Transverse colon (tissue), 4 donors: ENCODE measurements at regions not wholly inside any gene's neighbourhood (a gene's known extent, or its start where the extent isn't known, plus 50 kb on each side); places are given as distances from the start of the nearest gene placed in this dataset.

ENCODE experiments used
- DNase-seq: peaks from one replicate; pipeline ENCODE4 v3.0.0-alpha.2; 2019
- H3K27ac ChIP-seq, 4 donors: fragments of 200-600 bp; sonication (generic); 2 replicates each; pipeline ENCODE4 v1.5.1; 2016 to 2018; ENCODE audit warnings: inconsistent platforms in 4 of 4
- H3K27me3 ChIP-seq: fragments of 200-600 bp; sonication (generic); 2 replicates; pipeline ENCODE4 v1.5.1; 2017; ENCODE audit warnings: inconsistent platforms
- H3K36me3 ChIP-seq, 4 donors: fragments of 200-600 bp; sonication (generic); 2 replicates each; pipeline ENCODE4 v1.5.1; 2017 to 2019; ENCODE audit warnings: inconsistent platforms in 4 of 4
- H3K4me1 ChIP-seq, 4 donors: fragments of 200-600 bp; sonication (generic); 2 replicates each; pipeline ENCODE4 v1.5.1; 2017 to 2020; ENCODE audit warnings: inconsistent platforms in 4 of 4
- H3K4me3 ChIP-seq, 4 donors: fragments of 200-600 bp; sonication (generic); 1 replicate in 1 of 4; 2 replicates in 3 of 4; pipeline versions ENCODE4 v1.5.1 to v1.6.1; 2017 to 2019; ENCODE audit warnings: inconsistent platforms in 4 of 4
- H3K9me3 ChIP-seq, 2 donors: fragments of 200-600 bp; sonication (generic); 2 replicates each; pipeline ENCODE4 v1.5.1; 2017 to 2019; ENCODE audit warnings: inconsistent platforms in 2 of 2
- EP300 ChIP-seq: sonication (generic); formaldehyde crosslinking; IDR thresholded peaks from one replicate; pipeline ENCODE4 v1.6.1; 2017; ENCODE audit warnings: antibody characterized with exemption, low read depth
- POLR2A ChIP-seq: fragments of 450-650 bp; IDR thresholded peaks from one replicate; pipeline ENCODE4 v1.6.1; 2016; ENCODE audit warnings: antibody characterized with exemption, mild to moderate bottlenecking, moderate library complexity
- POLR2AphosphoS5 ChIP-seq, 3 donors: sonication (generic); formaldehyde crosslinking; IDR thresholded peaks; one replicate each; pipeline ENCODE4 v1.6.1; 2016; ENCODE audit warnings: antibody characterized with exemption in 3 of 3
- WGBS, 2 donors: methylation state at CpG; one replicate each; pipeline ENCODE4 v1.1.5; 2018; ENCODE audit warnings: low coverage in 1 of 2; 5-methylcytosine and 5-hydroxymethylcytosine counted together
- in situ Hi-C, 4 donors: fragments of 200-750 bp; cut with MboI; loops; one replicate each; pipeline versions ENCODE4 v1.15.0 to v1.15.1; 2017; ENCODE audit warnings: low sequenced_read_pairs in 3 of 4, low pct_ligation_motif_present in 1 of 4, low pct_unique_long_range_greater_than_20kb in 1 of 4
- intact Hi-C: fragments of 100-400 bp; cut with DNase I; formaldehyde crosslinking; loops from one replicate; pipeline ENCODE4 v1.15.1; 2023; ENCODE audit warnings: low total_unique reads
- TF ChIP-seq, protein P1 (sequence below), 5 experiments: fragments of 200-600 bp in 3 of 5; fragments of 450-650 bp in 2 of 5; sonication (generic) in 3 of 5; IDR thresholded peaks; 1 replicate in 2 of 5; 2 replicates in 3 of 5; pipeline ENCODE4 v1.5.1; 2016 to 2017; ENCODE audit warnings: antibody characterized with exemption in 5 of 5, inconsistent platforms in 3 of 5, mild to moderate bottlenecking in 2 of 5, moderate library complexity in 1 of 5

DNA sequence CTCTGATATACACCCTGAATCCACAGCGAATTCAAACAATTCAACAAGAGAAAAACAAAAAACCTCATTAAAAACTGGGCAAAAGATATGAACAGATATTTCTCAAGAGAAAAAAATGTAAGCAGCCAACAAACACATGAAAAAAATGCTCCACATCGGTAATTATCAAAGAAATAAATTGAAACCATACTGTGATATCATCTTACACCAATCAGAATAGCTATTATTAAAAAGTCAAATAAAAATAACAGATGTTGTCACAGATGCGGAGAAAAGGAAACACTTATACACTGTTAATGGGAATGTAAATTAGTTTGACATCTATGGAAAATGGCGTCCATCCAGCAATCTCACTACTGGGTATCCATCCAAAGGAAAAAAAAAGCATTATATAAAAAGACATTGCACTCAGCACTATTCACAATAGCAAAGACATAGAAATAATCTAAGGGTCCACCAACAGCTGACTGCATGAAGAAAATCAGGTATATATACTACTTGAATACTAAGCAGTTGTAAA is 1495.0 kb upstream of the PCDH20 start:
- no peak for DNase-seq
- in situ Hi-C loops (no loop called here), intact Hi-C loops (no loop called here)
- no peaks in the 10 kb centered on the region for H3K36me3 ChIP-seq
- no peak overlapping the region for H3K4me3 ChIP-seq
- peaks cover 0 to 3% of the 10 kb centered on the region in 2 donors for H3K9me3 ChIP-seq
- TF ChIP-seq EP300 (no peak), POLR2AphosphoS5 (IDR thresholded peaks at IDR 0.05) (no peak), POLR2A (no peak)
- TF ChIP-seq, protein P1, sequence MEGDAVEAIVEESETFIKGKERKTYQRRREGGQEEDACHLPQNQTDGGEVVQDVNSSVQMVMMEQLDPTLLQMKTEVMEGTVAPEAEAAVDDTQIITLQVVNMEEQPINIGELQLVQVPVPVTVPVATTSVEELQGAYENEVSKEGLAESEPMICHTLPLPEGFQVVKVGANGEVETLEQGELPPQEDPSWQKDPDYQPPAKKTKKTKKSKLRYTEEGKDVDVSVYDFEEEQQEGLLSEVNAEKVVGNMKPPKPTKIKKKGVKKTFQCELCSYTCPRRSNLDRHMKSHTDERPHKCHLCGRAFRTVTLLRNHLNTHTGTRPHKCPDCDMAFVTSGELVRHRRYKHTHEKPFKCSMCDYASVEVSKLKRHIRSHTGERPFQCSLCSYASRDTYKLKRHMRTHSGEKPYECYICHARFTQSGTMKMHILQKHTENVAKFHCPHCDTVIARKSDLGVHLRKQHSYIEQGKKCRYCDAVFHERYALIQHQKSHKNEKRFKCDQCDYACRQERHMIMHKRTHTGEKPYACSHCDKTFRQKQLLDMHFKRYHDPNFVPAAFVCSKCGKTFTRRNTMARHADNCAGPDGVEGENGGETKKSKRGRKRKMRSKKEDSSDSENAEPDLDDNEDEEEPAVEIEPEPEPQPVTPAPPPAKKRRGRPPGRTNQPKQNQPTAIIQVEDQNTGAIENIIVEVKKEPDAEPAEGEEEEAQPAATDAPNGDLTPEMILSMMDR (IDR thresholded peaks at IDR 0.05) = no peak
- no peak overlapping the region for H3K27ac ChIP-seq
- H3K4me1 ChIP-seq = no peaks in the 10 kb centered on the region
- H3K27me3 ChIP-seq = no peaks in the 10 kb centered on the region
- 49 to 62% methylated on average over 3 to 4 of the region's 4 CpGs for WGBS, 2 donors

DNA sequence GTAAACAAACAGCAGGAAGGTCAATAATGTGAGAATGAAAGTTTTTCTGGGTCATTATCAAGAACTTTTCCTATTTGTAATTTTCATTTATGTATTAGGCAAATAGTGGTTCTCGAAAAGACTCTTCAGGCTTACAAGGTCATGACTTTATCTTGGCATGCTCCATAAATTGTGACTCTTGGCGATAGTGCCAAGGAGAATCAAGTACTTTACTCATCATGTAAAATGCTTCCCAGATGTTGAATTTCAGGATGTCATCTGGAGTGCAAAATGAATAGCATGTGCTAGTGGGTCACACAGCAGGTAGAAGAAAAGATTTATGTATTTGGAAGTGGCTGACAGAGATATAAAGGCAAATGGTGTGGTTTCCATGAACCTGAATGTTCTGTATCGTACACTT is 1492.7 kb upstream of the PCDH20 start:
- intact Hi-C loops = no loop called here

DNA sequence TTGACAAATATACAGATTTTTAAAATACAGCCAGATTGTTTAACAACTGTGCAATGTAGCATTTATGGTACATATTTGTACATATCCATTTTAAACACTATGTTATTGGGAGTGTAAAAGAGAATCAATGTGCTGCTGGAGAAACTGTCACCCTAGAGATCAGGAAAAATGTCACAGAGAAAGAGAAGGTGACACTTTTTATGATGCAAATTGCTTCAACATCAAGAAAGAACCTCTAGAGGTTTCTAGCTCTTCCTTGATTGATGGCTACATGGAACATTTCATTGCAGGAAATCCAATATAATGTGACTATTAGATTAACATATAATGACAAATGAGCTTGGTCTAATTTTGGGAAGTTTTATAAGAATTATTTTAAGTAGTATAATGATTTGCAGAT is 1491.2 kb upstream of the PCDH20 start:
- in situ Hi-C loops (no loop called here), intact Hi-C loops (no loop called here)
- Histone ChIP-seq H3K4me1 (no peaks in the 10 kb centered on the region), H3K27ac (no peak overlapping the region), H3K36me3 (no peaks in the 10 kb centered on the region), H3K4me3 (no peak overlapping the region), H3K9me3 (peaks cover 0 to 3% of the 10 kb centered on the region in 2 donors), H3K27me3 (no peaks in the 10 kb centered on the region)
- DNase-seq = no peak
- TF ChIP-seq EP300 (no peak), POLR2A (no peak), POLR2AphosphoS5 (IDR thresholded peaks at IDR 0.05) (no peak)
- TF ChIP-seq, protein P1 (IDR thresholded peaks at IDR 0.05) = no peak

More for the DNA sequence above, 1492.7 kb upstream of the PCDH20 start:
- Histone ChIP-seq H3K9me3 (peaks cover 0 to 3% of the 10 kb centered on the region in 2 donors), H3K27ac (no peak overlapping the region), H3K4me1 (no peaks in the 10 kb centered on the region), H3K27me3 (no peaks in the 10 kb centered on the region), H3K36me3 (no peaks in the 10 kb centered on the region), H3K4me3 (no peak overlapping the region)
- DNase-seq = no peak
- WGBS, 2 donors = 57 to 67% methylated on average over 3 of the region's 3 CpGs
- in situ Hi-C loops = no loop called here
- TF ChIP-seq, protein P1 (IDR thresholded peaks at IDR 0.05) = no peak

DNA sequence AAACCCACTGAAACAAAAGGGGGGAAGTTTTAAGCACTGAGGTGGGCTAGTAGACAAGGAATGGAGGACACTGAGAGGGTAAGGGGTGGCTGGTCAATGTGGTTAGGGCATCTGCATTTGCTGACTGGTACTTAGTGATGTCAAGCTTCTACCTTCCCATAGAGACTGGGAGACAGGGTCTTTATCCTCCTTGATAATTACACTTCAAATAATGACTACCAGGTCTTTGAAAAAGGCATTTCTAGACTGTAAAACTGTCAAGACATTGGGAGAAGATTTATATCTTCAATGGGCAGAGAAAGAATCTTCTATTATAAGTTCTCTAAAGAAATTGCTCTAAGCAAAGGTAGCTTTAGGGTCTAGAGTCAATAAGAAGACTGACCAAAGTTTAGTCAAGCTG is 1490.8 kb upstream of the PCDH20 start:
- no peak overlapping the region for H3K4me3 ChIP-seq
- H3K4me1 ChIP-seq = no peaks in the 10 kb centered on the region
- no peak overlapping the region for H3K27ac ChIP-seq
- H3K9me3 ChIP-seq = peaks cover 0 to 3% of the 10 kb centered on the region in 2 donors
- DNase-seq = no peak
- TF ChIP-seq POLR2AphosphoS5 (IDR thresholded peaks at IDR 0.05) = no peak
- no peak for TF ChIP-seq EP300
- TF ChIP-seq, protein P1 (IDR thresholded peaks at IDR 0.05) = no peak
- TF ChIP-seq POLR2A = no peak
- intact Hi-C loops = no loop called here
- H3K27me3 ChIP-seq = no peaks in the 10 kb centered on the region
- in situ Hi-C loops = no loop called here
- H3K36me3 ChIP-seq = no peaks in the 10 kb centered on the region
